NCI-H748 treated with DMSO at 0.1 percent for 48 hours (cell line): ENCODE measurements at regions not wholly inside any gene's neighbourhood (a gene's known extent, or its start where the extent isn't known, plus 50 kb on each side); places are given as distances from the start of the nearest gene placed in this dataset.

ENCODE experiments used
- DNase-seq: peaks from one replicate; lab custom pipeline; 2025; lab: John Stamatoyannopoulos, UW

- no peak for DNase-seq
These were observed 184.5 kb upstream of the RNF32 start for GRCh38 chr7:156456032-156456431.

GRCh38 chr7:156450473-156450872 is 190.1 kb upstream of the RNF32 start:
- no peak for DNase-seq

GRCh38 chr7:156448918-156449317 is 191.7 kb upstream of the RNF32 start:
- DNase-seq: no peak

DNA sequence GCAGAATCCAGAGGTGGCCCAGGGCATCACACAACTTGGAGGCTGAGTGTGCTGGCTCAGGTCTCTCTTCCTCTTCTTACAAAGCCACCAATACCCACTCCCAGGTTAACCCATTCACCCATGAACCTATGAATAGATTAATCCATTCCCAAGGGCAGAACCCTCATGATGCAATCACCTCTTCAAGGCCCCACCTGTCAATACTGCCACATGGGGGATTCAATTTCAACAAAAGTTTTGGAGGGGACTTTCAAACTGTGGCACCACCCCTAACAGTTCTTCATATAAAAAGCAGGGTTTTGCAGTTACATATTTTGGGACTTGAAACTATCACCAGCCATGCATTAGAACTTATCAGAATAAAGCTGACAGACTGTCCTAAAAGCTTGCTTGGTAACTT is 193.6 kb upstream of the RNF32 start:
- DNase-seq: no peak

- DNase-seq: no peak
These were observed 194.4 kb upstream of the RNF32 start for GRCh38 chr7:156445997-156446761.

- DNase-seq: no peak
These were observed 198.1 kb upstream of the RNF32 start for GRCh38 chr7:156442516-156442915.

GRCh38 chr7:156440456-156440855 is 200.1 kb upstream of the RNF32 start:
- no peak for DNase-seq

DNA sequence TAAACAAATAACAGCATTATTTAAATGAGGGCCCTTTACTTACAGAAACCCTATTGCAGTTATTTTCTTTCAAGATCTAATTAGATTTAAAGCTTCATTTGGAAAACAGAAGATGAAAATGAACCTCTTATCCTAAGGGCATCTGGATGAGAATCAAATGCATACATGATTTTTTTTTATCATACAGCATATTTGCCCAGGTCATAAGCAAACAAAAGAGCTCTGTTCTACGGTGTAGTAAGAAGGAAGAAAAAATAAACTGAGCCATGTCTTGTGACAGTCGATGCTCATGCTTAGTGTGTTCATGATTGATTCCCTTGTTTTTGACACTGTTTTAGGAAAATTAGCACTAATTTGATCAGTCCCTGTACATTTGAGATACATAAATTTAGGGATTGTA is 202.6 kb upstream of the RNF32 start:
- no peak for DNase-seq

DNA sequence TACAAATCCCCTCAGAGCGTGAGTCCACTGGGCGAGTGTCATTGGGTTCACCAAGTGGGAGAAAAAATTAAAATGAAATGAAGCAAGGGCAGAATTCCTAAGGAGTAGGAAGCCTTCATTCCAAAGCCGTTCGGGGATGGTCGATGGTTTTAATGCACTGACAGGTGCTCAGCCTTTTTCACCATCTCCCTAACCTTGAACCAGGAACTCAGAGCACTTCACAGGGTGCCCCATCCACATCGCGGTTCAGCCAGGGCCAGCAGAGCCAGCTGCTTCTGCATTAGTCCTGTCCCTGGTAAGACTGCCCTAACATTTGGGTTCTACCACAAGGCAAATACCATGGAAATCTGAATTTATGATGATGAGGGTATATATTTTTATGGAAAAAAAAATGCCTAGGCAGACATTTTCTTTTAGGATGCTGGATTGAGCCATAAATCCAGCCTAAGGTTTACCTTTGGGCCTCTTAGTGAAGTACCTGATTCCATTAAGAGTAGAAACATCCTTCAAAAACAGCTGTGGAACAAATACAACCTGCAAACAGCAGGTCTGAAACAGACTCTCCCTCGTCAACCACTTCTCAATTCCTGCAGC is 203.5 kb upstream of the RNF32 start:
- no peak for DNase-seq

GRCh38 chr7:156435486-156436231 is 204.9 kb upstream of the RNF32 start:
- DNase-seq: no peak

DNA sequence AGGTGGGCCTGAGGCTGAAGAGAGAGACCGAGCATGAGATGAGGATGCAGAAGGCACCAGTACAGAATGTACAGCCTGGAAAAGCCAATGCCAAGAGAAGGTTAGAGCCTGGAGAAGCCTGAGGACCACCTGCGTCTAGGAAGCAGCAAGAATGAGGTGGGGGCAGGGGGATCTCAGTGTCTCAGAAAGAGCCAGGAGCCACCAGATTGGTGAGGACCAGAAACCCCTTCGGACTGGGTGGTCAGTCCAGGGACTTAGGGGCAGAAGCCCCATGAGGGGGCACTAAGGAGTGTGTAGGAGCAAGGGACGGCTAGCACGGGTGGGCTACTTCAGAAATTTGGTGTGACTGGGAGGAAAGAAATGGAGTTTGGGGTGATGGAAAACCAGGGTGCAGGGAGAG is 205.9 kb upstream of the RNF32 start:
- no peak for DNase-seq

DNA sequence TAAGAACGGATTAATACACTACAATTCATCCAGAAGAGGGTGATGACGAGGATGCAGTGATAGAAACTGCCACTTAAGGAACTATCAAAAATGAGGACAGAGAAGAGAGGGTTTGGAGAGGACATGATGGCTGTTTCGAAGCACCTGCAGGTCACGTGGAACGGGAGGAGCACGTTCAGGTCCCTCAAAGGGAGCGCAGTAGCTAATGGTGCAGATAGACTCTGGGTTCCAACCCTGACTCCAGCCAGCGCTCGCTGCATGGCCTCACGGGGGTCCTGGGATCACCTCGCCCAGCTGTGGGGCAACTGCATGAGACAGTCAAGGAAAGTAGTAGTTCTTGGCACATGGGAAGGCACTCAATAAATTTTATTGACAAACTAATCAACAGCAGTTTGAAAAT is 208.6 kb upstream of the RNF32 start:
- DNase-seq: no peak

GRCh38 chr7:156430109-156430508 is 210.5 kb upstream of the RNF32 start:
- DNase-seq: no peak

- no peak for DNase-seq
These were observed 211.1 kb upstream of the RNF32 start for GRCh38 chr7:156429514-156429913.

DNA sequence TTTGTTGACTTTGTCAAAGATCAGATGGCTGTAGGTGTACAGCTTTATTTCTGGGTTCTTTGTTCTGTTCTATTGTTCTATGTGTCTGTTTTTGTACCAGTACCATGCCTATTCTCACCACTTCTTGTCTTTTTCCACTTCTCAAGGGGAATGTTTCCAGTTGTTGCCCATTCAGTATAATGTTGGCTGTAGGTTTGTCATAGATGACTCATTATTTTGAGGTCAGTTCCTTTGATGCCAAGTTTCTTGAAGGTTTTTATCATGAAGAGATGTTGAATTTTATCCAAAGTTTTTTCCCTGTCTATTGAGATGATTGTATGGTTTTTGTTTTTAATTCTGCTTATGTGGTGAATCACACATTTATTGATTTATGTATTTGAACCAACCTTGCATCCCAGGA is 216.7 kb upstream of the RNF32 start:
- no peak for DNase-seq

DNA sequence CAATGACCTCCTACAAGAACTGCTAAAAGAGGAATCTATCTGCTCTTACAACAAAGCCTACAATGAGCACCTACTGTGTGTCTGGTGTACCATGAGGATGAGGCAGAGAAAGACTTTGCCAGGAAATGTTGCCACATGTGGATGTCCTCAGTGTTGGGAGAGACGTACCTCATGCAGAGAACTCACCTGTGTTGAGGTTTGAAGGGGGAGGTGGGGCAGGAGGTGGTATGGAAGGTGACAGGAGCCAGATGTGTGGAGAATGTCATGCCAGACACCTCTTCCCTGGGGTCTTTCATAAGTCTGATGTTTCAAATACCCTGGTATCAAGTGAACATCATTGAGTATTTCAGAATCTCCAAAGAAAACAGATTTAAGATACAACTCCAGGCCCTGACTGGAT is 220.1 kb upstream of the RNF32 start:
- DNase-seq: no peak

GRCh38 chr7:156419782-156420181 is 220.8 kb upstream of the RNF32 start:
- peak; percentile 42 for DNase-seq

DNA sequence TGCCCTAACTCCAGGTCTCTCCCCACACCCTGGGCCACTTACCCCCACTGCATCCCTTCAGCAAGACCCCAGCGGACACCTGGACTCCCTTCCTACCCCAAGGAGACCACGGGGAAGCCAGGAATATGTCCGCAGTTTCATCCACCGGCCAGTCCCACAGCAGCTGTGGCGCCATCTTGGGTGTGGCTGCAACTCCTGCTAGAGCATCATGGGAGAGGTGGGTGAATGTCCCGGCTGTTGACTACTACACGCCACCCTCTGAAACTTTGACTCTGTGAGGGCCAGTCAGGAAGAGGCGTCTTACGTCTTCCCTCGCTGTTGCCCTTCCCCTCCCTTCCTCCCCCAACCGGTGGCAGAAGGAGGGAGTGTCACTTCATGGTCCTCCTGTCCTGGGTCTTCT is 238.3 kb upstream of the RNF32 start:
- DNase-seq: no peak

DNA sequence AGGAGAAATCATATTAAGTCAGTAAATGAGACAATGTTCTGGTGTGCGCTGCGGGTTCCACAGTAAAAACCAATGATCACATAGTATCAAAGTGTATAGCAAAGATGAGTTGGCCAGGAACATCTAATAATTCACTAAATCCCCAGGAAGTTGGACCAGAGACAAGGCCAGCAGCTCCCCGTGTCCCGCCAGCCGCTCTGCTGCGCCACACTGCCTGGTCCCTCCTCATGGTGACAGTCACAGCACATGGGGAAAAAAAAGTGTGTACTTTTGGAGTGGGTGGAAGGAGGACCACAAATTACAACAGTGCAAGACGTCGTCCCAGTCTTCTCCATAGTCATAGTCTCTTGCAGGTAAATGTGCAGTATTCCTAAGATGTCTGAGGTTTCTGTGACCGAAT is 239.0 kb upstream of the RNF32 start:
- no peak for DNase-seq

GRCh38 chr7:156400046-156400445 is 240.5 kb upstream of the RNF32 start:
- no peak for DNase-seq

- no peak for DNase-seq
These were observed 243.3 kb upstream of the RNF32 start for GRCh38 chr7:156397249-156397648.

GRCh38 chr7:156389116-156389692 is 251.4 kb upstream of the RNF32 start:
- no peak for DNase-seq

DNA sequence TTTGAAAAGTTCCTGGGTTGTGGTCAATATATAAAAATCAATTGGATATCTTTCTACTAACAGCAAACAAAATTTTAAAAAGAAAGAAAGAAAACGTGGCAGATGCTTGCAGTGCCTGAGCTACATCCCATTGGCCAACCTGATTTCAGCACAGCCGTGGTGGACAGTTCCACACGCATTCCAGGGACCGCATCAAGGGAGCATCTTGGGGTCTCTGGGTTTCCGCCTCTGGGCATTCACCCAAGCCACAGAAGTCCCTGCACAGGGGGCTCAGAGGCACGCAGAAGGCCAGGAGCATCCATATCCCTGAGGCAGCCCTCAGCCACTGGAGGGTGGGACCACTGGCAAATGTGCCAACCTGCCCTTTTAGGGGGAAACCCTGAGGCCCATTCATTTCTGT is 254.5 kb upstream of the RNF32 start:
- no peak for DNase-seq
